Left ventricle myocardium superior (tissue), 1 donor: ENCODE measurements at regions not wholly inside any gene's neighbourhood (a gene's known extent, or its start where the extent isn't known, plus 50 kb on each side); places are given as distances from the start of the nearest gene placed in this dataset.

Source experiments
- ATAC-seq: fragments of 200-7000 bp; cut with Tn5 transposase; one replicate; pipeline ENCODE4 v1.9.1; 2020; ENCODE audit warnings: mild to moderate bottlenecking, moderate library complexity
- DNase-seq: peaks from one replicate; pipeline ENCODE4 v3.0.0-alpha.2; 2020
- intact Hi-C: fragments of 100-400 bp; cut with micrococcal nuclease; formaldehyde crosslinking; loops from one replicate; pipeline ENCODE4 v1.11.0; 2022
- donor health status: DM: no; HTN: yes; CAD: no; lungs with severe emphysema.

DNA sequence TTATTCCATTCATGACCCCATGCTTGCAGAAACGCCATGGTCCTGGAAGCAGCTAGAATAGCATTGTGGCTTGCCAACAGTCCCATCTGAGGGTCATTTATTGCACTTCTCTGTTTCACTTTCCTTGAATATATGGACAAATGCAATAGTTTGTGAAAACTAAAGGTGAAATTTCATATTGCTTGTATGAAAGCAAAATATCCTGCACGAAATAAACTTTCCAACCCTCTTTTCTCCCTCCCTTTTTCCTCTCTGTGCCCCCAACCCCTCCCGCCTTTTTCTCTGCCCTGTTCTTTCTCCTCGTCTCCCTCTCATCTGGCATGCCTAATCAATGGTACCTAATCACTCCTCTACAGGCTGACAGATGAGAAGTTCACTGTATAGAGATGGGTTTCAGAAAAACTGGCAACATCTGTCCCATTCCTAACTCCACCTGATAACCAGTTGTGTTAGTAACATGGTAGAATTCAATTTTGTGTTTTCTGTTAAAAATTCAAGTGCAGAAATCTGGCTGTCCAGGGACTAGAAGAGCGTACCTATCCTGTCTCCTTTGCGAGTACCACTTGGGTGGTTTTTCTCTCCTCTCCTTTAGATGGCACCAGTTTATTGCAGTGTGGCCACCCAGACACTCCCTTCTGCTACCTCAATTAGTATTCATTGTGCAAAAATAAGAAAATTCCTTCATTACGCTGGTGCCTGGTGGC lies 198.6 kb downstream of the FOXA2 start:
- DNase-seq = no peak
- intact Hi-C loops = no loop called here
- no peak for ATAC-seq

DNA sequence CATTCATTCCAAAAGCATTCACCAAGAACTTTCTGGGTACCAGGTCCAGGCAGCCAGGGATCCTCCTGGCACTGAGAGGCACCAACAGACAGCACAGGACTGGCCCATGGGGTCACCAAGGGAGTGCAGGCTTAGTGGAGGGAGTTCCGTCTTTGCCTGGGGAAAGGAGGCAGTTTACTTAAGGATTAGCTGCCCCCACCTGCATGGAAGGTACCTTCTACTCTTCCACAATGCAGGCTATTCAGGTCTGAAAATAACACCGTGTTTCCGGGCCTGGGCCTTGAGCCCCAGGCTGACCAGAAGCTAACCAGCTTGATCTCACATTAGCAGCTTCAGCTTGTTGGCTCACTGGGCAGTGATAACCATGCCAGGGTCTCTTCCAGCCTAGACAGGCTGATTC lies 199.4 kb downstream of the FOXA2 start:
- ATAC-seq (no peak), DNase-seq (no peak)
- intact Hi-C loops = no loop called here

DNA sequence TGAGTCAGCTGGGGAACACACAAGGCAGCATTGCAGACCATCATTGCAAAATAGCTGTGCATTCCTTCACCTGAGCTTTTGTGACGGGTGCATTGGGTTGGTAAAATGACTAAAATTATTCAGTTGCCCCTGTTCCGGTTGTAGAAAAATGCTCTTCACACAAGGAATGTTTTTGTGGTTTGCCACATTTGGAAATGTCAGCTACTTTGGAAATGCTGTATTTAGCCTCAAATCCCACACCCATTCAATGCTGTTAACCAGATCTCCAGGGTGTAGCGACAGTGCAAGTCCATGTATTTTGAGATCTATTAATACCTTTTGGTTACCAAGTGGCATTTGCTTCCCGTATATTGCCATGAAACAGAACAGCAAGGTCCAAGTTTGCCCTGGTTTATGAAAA lies 201.2 kb downstream of the FOXA2 start:
- ATAC-seq (no peak), DNase-seq (no peak)
- intact Hi-C loops = no loop called here

DNA sequence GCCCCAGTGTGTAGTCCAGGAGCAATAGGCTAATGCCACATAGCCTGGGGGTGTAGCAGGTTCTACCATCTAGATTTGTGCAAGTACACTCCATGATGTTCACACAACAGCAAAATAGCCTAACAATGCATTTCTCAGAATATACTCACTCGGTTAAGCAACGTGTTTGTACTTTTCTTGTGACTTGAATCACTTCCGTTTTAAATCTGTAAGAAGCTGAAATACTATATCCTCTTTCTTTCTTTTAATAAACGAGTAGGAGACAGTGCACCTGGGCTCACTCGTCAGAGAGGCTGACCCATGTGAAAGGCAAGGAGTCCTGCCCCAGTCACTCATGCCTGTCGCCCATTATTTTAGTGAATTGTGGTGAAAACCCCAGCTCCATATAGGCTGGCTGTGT lies 201.6 kb downstream of the FOXA2 start:
- ATAC-seq (no peak), DNase-seq (no peak)
- intact Hi-C loops = no loop called here

DNA sequence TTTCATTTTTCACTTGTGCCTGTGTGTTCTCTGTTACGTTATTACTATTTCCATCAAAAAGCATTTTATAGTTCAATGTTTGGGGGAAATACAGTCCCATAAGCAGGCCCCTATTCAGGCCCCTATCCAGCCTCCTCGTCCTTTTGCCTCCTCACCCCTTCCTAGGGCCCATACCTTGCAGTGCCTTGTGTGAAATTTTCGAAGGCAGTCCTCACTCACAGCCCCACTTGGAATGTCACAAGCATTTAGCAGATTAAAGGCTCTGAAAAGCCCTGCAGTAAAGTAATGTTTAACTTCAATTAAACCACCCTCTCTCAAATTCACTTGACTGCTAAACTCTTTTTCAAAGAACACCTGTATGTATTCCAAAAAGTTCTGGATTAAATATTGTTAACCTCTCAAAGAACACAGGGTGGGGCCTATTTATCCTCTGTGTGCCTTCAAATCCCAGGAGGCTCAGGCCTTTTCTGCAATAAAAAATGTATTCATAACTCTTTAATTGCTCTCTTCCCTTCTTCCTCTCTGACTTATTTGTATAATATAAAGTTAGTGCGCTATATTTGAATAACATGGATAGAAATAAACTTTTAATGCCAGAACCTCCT lies 202.5 kb downstream of the FOXA2 start:
- ATAC-seq = no peak
- intact Hi-C loops = no loop called here
- no peak for DNase-seq

DNA sequence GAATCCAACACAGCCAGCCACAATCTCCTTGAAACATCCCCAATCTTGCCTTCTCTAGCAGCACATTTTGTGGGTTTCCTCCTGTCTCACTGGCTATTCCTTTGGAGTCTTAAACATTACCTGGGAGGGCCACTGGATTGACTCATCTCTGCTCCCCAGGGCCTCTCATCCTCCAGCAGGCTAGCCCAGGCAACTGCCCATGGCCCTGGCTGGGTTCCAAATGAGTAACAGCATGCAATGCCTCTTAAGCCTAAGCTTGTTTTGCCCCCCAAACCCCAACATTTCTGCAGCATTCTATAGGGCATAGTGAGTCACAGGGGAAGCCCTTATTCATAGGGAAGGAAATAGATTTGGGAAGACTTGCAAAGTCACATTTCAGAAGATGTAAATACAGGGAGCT lies 204.9 kb downstream of the FOXA2 start:
- DNase-seq (no peak), ATAC-seq (no peak)
- intact Hi-C loops = no loop called here

DNA sequence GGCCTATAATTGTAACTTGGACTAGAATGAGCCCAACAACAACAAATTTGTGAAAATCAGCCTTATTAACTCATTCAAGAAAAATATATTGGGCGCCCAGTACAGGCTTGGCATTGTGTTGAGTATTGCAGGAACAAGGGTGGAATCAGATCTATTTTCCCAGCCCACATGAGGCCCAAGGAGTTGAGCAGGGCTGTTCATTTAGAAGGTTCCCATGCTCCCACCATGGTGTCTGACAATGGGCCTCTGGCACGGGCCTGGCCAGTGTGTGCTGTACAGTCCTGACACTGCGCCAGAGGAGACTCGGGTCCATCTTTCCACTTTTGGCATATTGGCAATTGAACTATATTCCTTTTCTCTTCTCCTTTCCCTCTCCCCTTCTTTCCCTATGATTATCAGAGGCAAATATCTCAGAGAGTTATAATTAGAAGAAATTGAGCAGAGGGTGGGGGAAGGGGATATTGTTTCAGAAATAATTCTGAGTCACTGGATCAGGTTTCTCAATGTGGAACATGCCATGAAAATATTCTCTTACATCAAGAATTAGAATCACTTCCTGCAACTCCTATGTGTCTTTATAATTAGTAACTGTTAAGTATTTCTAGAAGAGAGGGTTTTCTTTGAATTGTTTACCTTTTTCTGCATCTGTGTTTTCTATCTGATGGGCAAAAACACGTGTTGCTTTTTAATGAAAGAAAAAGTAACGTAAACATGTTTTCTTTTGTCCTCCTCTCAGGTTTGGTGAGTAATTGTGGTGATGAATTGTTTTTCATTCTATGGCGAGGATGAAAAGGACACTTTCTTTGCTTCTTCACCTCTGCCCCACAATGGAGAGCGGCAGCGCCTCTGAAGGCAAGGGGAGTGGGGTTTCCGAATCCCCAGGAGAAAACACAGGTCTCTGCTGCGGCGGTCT lies 209.4 kb downstream of the FOXA2 start:
- intact Hi-C loops = no loop called here
- ATAC-seq = no peak
- DNase-seq = no peak

DNA sequence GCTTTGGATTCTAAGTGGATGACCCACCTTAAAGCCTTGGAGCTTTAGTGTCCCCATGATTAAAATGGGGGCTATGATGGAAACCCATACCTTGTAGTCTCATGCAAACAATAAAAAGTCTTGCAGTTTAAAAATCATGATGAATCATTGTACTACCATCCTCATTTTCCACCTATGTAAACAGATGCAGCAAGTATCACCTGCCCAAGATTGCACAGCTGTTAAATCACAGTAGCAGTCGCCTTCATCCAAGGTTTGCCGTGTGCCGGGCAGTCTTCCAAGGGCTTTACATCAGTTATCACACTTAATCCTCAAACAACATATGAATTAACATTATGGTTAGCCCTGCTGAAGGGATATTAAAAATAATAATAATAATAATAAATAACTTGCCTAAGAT lies 210.3 kb downstream of the FOXA2 start:
- intact Hi-C loops = no loop called here
- no peak for ATAC-seq
- no peak for DNase-seq

DNA sequence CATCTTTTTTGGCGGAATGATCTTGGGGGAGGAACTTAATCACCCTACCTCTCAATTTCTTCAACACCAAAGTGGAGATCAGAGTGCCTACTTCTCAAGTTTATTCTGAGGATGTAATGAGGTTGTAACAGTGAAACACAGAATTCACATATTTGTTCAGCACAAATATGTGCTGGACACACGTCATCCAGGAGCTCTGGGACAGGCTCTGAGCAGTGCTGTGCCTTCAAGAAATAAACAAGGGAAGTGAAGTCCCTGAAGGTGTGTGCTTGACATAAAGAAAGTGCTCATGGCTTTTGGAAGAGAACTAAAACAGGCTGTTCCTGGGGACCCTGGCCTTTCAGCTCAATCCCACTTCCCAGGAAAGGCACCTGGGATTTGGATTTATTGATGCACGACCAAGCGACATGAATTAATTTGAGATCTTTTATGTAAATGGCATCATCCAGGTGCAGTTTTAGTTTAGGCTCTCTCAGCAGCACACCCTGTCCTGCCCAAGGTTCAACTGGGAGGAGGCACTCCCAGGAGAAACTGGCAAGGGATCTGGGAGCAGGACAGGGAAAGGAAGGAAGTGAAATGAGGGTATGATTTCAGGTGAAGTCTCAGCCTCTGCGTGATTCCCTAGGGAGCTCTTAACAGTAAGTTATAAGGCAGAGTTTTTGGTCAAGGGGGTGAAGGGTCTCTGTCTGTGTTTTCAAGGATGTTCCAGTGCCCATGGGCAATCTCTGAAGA lies 211.0 kb downstream of the FOXA2 start:
- intact Hi-C loops = no loop called here
- no peak for ATAC-seq
- no peak for DNase-seq

DNA sequence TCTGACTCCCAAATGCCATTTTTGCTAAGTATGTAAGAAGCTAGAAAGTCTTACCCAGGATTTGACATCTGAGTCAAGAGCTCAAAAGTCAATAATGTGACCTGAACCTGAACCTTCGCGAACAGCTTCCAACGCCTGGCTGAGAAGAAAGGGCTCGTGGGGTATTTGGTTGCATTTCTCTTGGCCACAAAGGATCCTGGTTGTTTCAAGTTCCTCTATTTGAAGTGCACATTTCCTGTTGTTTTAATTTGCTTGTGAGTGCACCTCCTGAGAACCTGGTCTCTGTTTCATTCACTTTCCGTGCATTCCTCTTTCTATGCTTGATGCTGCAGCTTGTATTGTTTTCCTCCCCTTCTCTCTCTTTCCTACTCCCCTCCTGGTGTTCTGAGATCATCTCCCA lies 212.5 kb downstream of the FOXA2 start:
- intact Hi-C loops = no loop called here
- no peak for ATAC-seq
- no peak for DNase-seq

DNA sequence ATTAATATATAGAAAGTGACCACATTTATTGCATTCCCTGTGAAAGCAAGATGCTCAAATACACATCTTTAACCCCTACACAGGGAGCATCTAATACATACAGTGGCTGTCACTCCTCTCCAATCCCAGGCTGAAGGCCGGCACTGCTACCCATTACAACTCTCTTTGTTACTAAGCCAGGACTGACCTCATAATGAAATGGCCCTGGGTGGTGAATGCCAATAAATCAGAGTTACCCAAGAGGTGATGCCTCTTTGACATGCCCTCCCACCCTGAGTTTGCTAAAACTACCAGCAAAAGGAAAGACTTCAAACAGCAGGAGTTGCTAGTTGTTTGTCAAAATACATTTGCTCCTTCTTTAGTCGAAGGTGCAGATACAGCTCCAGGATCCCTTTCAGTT lies 214.2 kb downstream of the FOXA2 start:
- intact Hi-C loops = no loop called here
- ATAC-seq = no peak
- no peak for DNase-seq

DNA sequence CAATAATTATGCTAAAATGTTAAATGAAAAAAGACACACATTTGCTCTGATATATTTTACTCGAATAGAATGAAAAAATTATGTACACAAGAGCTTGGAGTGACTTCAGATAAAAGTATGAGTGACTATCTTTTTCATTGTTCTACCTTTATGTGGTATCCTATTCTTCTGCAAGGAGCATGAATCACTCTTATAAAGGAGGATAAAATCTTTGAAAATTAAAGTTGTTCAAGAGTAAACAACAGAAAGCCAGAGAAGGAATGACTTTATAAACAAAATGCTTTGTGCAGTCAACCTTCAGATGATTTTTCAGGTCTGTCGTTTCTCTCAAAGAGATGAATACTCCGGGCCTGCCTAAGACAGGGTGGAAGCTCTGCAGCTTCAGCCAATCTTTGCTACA lies 215.3 kb downstream of the FOXA2 start:
- intact Hi-C loops = no loop called here
- no peak for ATAC-seq
- DNase-seq = no peak

DNA sequence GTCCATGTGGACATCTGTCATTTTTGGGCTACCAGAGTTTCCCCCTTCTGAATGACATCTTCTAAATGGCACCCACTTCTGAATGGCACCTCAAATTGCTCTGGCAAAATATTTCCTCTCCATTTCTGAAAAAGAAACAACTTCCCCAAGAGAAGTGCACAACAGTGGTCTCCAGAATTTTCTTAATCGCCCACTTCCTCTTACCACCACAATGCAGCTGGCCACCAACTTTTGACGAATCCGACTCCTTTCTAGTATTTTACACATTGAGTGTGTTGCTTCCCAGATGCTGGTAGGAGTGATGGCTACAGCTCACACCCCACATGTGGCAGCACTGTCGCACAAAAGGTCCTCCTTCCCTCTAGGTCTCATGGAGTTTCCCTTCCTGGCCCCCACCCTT lies 216.1 kb downstream of the FOXA2 start:
- ATAC-seq = no peak
- DNase-seq = no peak
- intact Hi-C loops = no loop called here

DNA sequence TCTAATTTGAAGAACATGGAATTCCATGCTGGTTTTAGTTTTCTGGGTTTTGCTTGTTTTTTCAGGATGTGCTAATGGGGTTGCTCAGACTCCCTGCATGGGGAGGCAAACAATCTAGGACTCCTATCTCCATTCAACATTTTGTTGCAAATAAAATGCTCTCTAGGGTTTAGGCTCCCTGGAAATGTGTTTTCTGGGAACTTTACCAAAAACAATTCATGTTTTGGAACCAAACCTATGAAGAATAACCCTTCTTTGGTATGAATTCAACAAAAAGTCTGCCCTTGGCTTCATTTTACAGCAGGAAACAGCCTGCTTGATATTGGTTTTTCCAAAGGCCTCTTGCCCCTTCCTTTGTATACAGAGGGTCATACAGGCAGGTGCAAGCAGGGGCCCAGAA lies 217.7 kb downstream of the FOXA2 start:
- no peak for ATAC-seq
- intact Hi-C loops = no loop called here
- no peak for DNase-seq

DNA sequence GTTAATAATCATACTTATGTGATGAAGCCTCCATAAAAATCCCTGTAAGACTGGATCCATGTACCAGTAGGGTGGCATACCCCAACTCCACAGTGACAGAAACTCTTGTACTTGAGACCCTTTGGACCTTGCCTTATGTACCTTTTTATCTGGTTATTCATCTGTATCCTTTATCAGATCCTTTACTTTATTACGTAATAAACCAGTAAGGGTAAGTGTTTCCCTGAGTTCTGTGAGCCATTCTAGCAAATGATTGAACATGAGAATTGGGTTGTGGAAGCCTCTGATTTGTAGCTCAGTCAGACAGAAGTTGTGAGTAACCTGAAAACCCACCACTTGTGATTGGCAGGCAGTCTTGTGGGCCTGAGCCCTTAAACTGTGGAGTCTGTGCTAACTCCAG lies 229.7 kb downstream of the FOXA2 start:
- no peak for DNase-seq
- intact Hi-C loops = no loop called here
- no peak for ATAC-seq

DNA sequence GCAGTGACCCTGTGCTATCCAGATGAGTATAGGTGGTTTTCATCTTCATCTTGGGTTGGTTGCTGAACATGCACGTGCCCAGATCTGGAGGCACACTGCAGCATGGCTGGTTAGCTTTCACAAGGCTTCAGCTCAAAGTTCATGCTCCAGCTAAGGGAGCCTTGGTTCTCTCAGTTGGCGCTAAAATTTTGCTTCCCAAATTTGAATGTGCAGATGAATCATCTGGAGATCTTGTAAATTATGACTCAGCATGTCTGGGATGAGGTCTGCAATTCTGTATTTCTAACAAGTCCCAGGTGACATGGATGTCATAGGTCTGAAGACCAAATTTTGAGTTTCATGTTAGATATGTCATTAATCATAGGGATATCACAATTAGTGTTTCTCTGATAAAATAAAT lies 230.8 kb downstream of the FOXA2 start:
- DNase-seq = no peak
- ATAC-seq = no peak
- intact Hi-C loops = no loop called here

DNA sequence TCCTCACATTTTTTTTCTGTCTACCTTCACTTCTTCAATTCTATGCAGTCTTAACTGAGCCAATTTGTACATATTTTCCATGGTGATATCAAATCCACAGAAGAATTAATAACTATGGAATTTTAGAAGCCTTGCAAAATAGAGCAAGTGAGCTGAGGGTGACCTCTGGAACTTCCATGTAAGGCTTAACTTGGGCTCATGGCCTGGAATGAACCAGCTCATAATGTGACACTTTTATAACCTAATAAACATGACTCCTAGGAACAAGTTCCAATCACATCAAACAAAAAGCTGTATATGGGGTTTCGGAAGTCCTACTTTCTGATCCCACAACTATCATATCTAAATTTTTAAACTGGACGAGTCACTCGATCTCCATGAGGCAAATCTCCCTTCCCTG lies 232.4 kb downstream of the FOXA2 start:
- ATAC-seq (no peak), DNase-seq (no peak)
- intact Hi-C loops = no loop called here

DNA sequence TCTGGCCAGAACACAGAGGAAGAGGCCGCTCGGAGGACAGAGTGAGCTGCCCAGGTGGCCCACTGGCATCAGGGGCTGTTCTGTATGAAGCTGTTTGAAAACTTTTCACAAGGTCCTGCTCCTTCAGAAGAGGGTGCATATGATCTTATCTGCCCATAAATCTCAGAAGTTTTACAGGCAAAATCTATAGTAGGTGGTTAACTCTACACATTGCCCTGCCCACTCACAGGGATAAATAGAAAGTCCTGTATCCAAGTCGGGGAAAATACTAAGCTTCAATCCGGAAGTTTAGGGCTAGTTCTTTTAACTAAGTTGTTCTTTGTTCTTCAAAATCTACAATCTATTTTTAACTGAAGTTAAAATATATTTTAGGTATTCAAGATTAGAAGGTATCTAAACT lies 233.7 kb downstream of the FOXA2 start:
- ATAC-seq (no peak), DNase-seq (no peak)
- intact Hi-C loops = no loop called here

DNA sequence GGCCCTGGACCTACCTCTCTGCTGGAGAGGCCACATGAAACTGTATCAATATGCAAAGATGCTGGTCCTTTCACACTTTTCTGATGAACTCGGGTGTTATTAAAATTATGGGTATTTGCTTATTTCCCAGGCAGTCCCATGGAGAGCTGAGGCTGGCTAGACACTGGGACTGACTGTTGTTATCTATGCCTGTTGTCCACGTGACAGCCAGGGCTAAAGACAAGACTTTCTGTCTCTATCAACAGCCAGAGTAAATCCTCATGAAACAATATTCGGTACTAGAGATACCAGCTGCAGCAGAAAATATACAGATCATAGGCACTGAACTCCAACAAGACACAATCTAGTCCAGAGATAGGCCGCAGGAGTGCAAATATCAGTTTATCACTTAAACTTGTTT lies 236.4 kb downstream of the FOXA2 start:
- ATAC-seq (no peak), DNase-seq (no peak)
- intact Hi-C loops = no loop called here

DNA sequence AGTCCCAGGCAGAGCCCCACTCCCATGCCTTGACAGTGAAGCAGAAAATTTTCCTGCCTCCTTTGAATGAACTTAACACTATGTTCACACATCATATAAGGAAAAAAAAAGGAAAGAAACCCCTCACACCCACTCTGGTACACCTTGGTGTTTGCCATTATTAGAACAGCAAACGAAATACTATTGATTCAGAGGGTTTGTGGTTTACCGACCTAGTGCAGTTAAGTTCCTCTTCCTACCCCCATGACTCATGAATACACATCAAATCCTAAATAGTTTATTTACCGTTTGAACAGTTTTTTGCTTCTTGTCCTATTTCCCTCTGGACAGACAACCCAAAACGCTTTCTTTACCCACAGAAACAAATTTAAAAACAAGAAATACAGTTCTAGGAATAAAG lies 237.7 kb downstream of the FOXA2 start:
- no peak for DNase-seq
- intact Hi-C loops = no loop called here
- no peak for ATAC-seq
